ENCODE measurements at regions not wholly inside any gene's neighbourhood (a gene's known extent, or its start where the extent isn't known, plus 50 kb on each side); places are given as distances from the start of the nearest gene placed in this dataset.
A peak's percentile ranks its signal among the peaks of the same experiment; 100 is the strongest.

GRCh38 chr1:184890539-184890973 lies 83.8 kb downstream of the NIBAN1 start:
- TF ChIP-seq POLR2A (IDR thresholded peaks at IDR 0.05) (no peak), POLR2AphosphoS5 (IDR thresholded peaks at IDR 0.05) (peak; percentile 34)
- Histone ChIP-seq H3K27ac (peak overlapping the region; percentile 71 to 89 (median 80)), H3K4me3 (no peak overlapping the region), H3K4me1 (peaks cover 15 to 76% (median 18%) of the 10 kb centered on the region in 3 donors), H3K36me3 (peaks cover 0 to 37% of the 10 kb centered on the region in 2 donors), H3K9me3 (no peaks in the 10 kb centered on the region), H3K27me3 (no peaks in the 10 kb centered on the region)
- ATAC-seq: peak; percentile 61
- 19 to 31% methylated on average over 3 of the region's 3 CpGs for WGBS, 2 donors (ENCODE audit: low coverage in 1 of 2)

DNA sequence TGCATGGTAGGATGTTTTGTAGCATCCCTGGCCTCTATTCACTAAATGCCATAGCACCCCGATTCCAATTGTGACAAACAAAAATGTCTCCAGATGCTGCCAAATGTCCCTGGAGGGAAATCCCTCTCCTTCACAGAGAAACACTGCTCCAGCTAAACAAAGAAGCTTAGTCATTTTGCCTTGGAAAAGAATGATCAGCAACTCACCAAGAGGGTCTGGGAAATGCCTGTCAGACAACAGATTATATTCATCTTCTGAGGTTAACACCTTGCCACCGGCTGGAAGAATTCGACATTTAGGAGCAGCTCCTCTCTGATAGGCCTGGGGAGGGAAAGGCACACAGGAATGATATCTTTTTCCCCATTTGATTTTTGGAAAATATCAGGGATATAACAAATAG lies 84.4 kb downstream of the NIBAN1 start:
- WGBS, 2 donors (ENCODE audit: low coverage in 1 of 2): 0 to 17% methylated on average over 1 to 3 of the region's 3 CpGs
- no peak for TF ChIP-seq POLR2AphosphoS5 (IDR thresholded peaks at IDR 0.05)
- no peak for TF ChIP-seq POLR2A (IDR thresholded peaks at IDR 0.05)
- TF ChIP-seq, protein P1, sequence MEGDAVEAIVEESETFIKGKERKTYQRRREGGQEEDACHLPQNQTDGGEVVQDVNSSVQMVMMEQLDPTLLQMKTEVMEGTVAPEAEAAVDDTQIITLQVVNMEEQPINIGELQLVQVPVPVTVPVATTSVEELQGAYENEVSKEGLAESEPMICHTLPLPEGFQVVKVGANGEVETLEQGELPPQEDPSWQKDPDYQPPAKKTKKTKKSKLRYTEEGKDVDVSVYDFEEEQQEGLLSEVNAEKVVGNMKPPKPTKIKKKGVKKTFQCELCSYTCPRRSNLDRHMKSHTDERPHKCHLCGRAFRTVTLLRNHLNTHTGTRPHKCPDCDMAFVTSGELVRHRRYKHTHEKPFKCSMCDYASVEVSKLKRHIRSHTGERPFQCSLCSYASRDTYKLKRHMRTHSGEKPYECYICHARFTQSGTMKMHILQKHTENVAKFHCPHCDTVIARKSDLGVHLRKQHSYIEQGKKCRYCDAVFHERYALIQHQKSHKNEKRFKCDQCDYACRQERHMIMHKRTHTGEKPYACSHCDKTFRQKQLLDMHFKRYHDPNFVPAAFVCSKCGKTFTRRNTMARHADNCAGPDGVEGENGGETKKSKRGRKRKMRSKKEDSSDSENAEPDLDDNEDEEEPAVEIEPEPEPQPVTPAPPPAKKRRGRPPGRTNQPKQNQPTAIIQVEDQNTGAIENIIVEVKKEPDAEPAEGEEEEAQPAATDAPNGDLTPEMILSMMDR (IDR thresholded peaks at IDR 0.05): no peak
- Histone ChIP-seq H3K4me1 (peaks cover 15 to 83% (median 18%) of the 10 kb centered on the region in 3 donors), H3K36me3 (peaks cover 0 to 37% of the 10 kb centered on the region in 2 donors), H3K27me3 (no peaks in the 10 kb centered on the region), H3K9me3 (no peaks in the 10 kb centered on the region), H3K27ac (peak overlapping the region; percentile 71 to 89 (median 80)), H3K4me3 (no peak overlapping the region)
- no peak for ATAC-seq

GRCh38 chr1:184889166-184889565 lies 85.1 kb downstream of the NIBAN1 start:
- Histone ChIP-seq H3K27me3 (no peaks in the 10 kb centered on the region), H3K4me3 (no peak overlapping the region), H3K36me3 (peaks cover 0 to 35% of the 10 kb centered on the region in 2 donors), H3K9me3 (no peaks in the 10 kb centered on the region), H3K4me1 (peaks cover 15 to 90% (median 18%) of the 10 kb centered on the region in 3 donors), H3K27ac (peak overlapping the region; percentile 71 to 89 (median 80))
- WGBS, 2 donors (ENCODE audit: low coverage in 1 of 2): 15 to 19% methylated on average over 1 of the region's 1 CpG
- TF ChIP-seq POLR2A (IDR thresholded peaks at IDR 0.05) (no peak), EP300 (IDR thresholded peaks at IDR 0.05) (no peak), POLR2AphosphoS5 (IDR thresholded peaks at IDR 0.05) (no peak)
- TF ChIP-seq, protein P1 (IDR thresholded peaks at IDR 0.05): no peak
- no peak for ATAC-seq

GRCh38 chr1:184888505-184888904 lies 85.8 kb downstream of the NIBAN1 start:
- Histone ChIP-seq H3K36me3 (peaks cover 0 to 34% of the 10 kb centered on the region in 2 donors), H3K9me3 (no peaks in the 10 kb centered on the region), H3K4me1 (peaks cover 15 to 97% (median 19%) of the 10 kb centered on the region in 3 donors), H3K4me3 (no peak overlapping the region), H3K27me3 (no peaks in the 10 kb centered on the region), H3K27ac (peak overlapping the region; percentile 71 to 89 (median 80))
- TF ChIP-seq POLR2A (IDR thresholded peaks at IDR 0.05): no peak
- no peak for TF ChIP-seq POLR2AphosphoS5 (IDR thresholded peaks at IDR 0.05)
- no peak for TF ChIP-seq EP300 (IDR thresholded peaks at IDR 0.05)
- TF ChIP-seq, protein P1 (IDR thresholded peaks at IDR 0.05): no peak
- ATAC-seq: no peak

DNA sequence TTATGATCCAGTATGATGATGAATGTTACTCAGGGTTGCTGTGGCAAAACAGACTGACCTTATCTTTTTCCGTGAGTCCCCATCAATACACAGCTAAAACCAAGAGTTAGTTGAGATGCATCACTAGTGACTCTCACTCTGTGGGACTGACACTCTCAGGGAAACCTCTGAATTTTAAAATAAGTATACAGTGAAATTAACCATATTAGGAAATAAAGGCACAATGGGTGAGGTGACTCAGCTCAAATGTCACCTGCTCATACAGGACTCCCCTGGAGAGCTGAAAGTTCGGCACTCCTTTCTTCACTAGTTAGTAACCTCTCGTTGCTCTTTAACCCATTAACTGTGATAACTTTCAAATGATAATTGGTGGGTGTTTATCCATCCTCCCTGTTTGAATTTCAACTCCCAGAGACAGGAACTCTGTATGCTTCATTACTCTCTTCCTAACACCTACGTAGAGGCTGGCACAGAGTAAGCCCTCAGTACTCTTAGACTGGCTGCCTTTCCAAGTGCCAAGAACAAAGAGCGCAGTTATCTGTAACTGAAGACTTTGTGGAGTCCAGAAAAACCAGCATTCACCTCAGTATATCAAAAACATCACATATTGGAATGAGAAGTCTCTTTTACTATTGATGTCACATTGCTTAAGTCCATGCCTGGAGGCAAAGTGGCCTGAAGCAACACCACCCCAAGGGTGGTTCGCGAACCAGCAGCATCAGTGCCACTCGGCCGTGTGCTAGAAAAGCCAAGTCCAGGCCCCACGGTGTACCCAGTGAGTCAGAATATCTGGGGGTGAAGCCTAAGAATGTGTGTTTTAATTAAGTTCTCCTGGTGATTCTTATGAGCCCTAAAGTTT lies 91.1 kb downstream of the NIBAN1 start:
- peaks cover 0 to 30% of the 10 kb centered on the region in 2 donors for H3K36me3 ChIP-seq
- no peak for TF ChIP-seq POLR2A (IDR thresholded peaks at IDR 0.05)
- no peak for TF ChIP-seq POLR2AphosphoS5 (IDR thresholded peaks at IDR 0.05)
- no peak for TF ChIP-seq EP300 (IDR thresholded peaks at IDR 0.05)
- TF ChIP-seq, protein P1 (IDR thresholded peaks at IDR 0.05): no peak
- no peaks in the 10 kb centered on the region for H3K27me3 ChIP-seq
- peak; percentile 6 for ATAC-seq
- peak overlapping the region; percentile 79 to 97 (median 84) for H3K27ac ChIP-seq
- WGBS, 2 donors (ENCODE audit: low coverage in 1 of 2): 44 to 57% methylated on average over 6 of the region's 10 CpGs
- no peak overlapping the region for H3K4me3 ChIP-seq
- H3K9me3 ChIP-seq: no peaks in the 10 kb centered on the region
- H3K4me1 ChIP-seq: peaks cover 3 to 100% (median 16%) of the 10 kb centered on the region in 3 donors

Data from gastroesophageal sphincter (tissue), 4 donors.